Common myeloid progenitor, CD34-positive (primary cell): ENCODE measurements at regions not wholly inside any gene's neighbourhood (a gene's known extent, or its start where the extent isn't known, plus 50 kb on each side); places are given as distances from the start of the nearest gene placed in this dataset.

ENCODE experiments used
- CTCF ChIA-PET: fragments of 350-600 bp; sonication (Branson Sonifier 250); formaldehyde crosslinking; loops from one replicate; lab custom pipeline; 2021; ENCODE audit warnings: antibody characterized with exemption; lab: Charles Lee
- POLR2A ChIA-PET: fragments of 350-600 bp; sonication (Branson Sonifier 250); formaldehyde crosslinking; loops from one replicate; lab custom pipeline; 2021; ENCODE audit warnings: antibody characterized with exemption; lab: Charles Lee
- DNase-seq, 3 donors: peaks; one replicate each; pipeline versions ENCODE4 v3.0.0 to v3.0.0-alpha.2; 2013
- H3K27ac ChIP-seq, 2 experiments: 1 replicate in 1 of 2; 2 replicates in 1 of 2; pipeline ENCODE4 v1.7.0; 2013; ENCODE audit warnings: inconsistent platforms in 2 of 2, low read length in 2 of 2, mild to moderate bottlenecking in 2 of 2, low read depth in 1 of 2, moderate library complexity in 1 of 2; ENCODE audit not compliant: severe bottlenecking in 2 of 2, insufficient read depth in 1 of 2, poor library complexity in 1 of 2
- H3K27me3 ChIP-seq, 5 experiments: replicated peaks in 2 of 5; 1 replicate in 3 of 5; 2 replicates in 2 of 5; pipeline versions ENCODE4 v1.6.1 to v1.7.0; 2013; ENCODE audit warnings: low read length in 4 of 5, mild to moderate bottlenecking in 2 of 5, moderate library complexity in 2 of 5, inconsistent platforms in 1 of 5; ENCODE audit not compliant: insufficient read depth in 5 of 5, control insufficient read depth in 4 of 5
- H3K36me3 ChIP-seq, 4 experiments: 1 replicate in 2 of 4; 2 replicates in 2 of 4; pipeline versions ENCODE4 v1.6.1 to v1.7.0; 2013; ENCODE audit warnings: low read length in 3 of 4, control low read depth in 1 of 4, mild to moderate bottlenecking in 1 of 4; ENCODE audit not compliant: control insufficient read depth in 4 of 4, insufficient read depth in 4 of 4
- H3K4me1 ChIP-seq, 4 experiments: 1 replicate in 3 of 4; 2 replicates in 1 of 4; pipeline versions ENCODE4 v1.6.1 to v1.7.1; 2013; ENCODE audit warnings: low read length in 3 of 4, mild to moderate bottlenecking in 3 of 4, control low read depth in 1 of 4, inconsistent platforms in 1 of 4, moderate library complexity in 1 of 4; ENCODE audit not compliant: control insufficient read depth in 4 of 4, insufficient read depth in 4 of 4; ENCODE audit errors: control extremely low read depth in 1 of 4
- H3K4me3 ChIP-seq, 7 experiments: 1 replicate in 4 of 7; 2 replicates in 3 of 7; pipeline versions ENCODE4 v1.5.1 to v1.7.0; 2013; ENCODE audit warnings: mild to moderate bottlenecking in 7 of 7, low read length in 6 of 7, moderate library complexity in 6 of 7, inconsistent platforms in 2 of 7, low read depth in 2 of 7, control low read depth in 1 of 7; ENCODE audit not compliant: insufficient read depth in 4 of 7, control insufficient read depth in 1 of 7; ENCODE audit errors: extremely low read depth in 1 of 7
- H3K9me3 ChIP-seq, 5 experiments: 1 replicate in 4 of 5; 2 replicates in 1 of 5; pipeline versions ENCODE4 v1.6.1 to v1.7.1; 2013; ENCODE audit warnings: low read length in 4 of 5, mild to moderate bottlenecking in 2 of 5, inconsistent platforms in 1 of 5, low read depth in 1 of 5, moderate library complexity in 1 of 5; ENCODE audit not compliant: control insufficient read depth in 4 of 5, insufficient read depth in 2 of 5; ENCODE audit errors: control extremely low read depth in 1 of 5
- WGBS: methylation state at CpG from one replicate; pipeline ENCODE4 v1.1.5; 2013; ENCODE audit not compliant: insufficient coverage; 5-methylcytosine and 5-hydroxymethylcytosine counted together

DNA sequence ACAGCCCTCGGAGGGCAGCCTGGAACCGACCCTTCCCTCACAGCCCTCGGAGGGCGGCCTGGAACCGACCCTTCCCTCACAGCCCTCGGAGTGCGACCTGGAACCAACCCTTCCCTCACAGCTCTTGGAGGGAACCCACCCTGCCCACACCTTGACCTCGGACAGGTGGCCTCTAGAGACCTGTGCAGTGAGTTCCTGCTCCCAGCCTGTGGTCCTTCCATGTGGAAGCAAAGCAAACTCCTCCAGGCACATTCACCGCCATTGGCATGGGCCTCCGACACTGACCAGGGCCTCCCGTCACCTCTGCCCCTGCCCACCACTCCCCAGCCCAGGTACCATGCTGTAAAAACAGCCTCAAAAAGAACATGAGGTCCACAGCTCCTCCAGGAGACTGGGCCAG, 272.1 kb downstream of the BRD1 start:
- ChIA-PET CTCF (no interaction called here), POLR2A (no interaction called here)
- peaks cover 0 to 14% (median 7%) of the 10 kb centered on the region in 4 experiments for H3K36me3 ChIP-seq
- H3K4me3 ChIP-seq, result no peak overlapping the region
- H3K9me3 ChIP-seq, result peaks cover 5 to 27% (median 16%) of the 10 kb centered on the region in 5 experiments
- 88% methylated on average over 7 of the region's 11 CpGs for WGBS
- H3K4me1 ChIP-seq, result no peaks in the 10 kb centered on the region
- H3K27ac ChIP-seq, result no peak overlapping the region
- no peak for DNase-seq
- no peaks in the 10 kb centered on the region for H3K27me3 ChIP-seq

DNA sequence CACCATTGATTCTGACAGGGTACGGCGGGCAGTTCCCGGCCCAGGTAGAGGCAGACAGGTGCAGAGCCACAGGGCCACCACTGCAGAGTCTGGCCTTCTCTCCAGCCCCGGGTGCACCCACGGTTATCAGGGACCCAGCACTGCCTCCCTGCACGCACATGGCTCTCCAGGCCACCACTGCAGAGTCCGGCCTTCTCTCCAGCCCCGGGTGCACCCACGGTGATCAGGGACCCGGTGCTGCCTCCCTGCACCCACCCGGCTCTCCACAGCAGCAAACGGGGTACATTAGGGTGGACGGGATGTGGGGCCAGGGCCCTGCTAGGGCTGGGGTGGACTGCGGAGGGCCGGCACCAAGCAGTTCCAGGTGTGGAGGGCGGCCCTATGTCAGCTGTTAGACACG, 272.9 kb downstream of the BRD1 start:
- peaks cover 0 to 10% (median 4%) of the 10 kb centered on the region in 4 experiments for H3K36me3 ChIP-seq
- H3K4me3 ChIP-seq, result no peak overlapping the region
- H3K27me3 ChIP-seq, result no peaks in the 10 kb centered on the region
- 99% methylated on average over 14 of the region's 17 CpGs for WGBS
- H3K27ac ChIP-seq, result no peak overlapping the region
- CTCF ChIA-PET, result no interaction called here
- DNase-seq, result no peak
- H3K4me1 ChIP-seq, result no peaks in the 10 kb centered on the region
- POLR2A ChIA-PET, result no interaction called here
- peaks cover 5 to 24% (median 16%) of the 10 kb centered on the region in 5 experiments for H3K9me3 ChIP-seq

- no peaks in the 10 kb centered on the region for H3K27me3 ChIP-seq
- WGBS, result 93% methylated on average over 9 of the region's 10 CpGs
- CTCF ChIA-PET, result no interaction called here
- POLR2A ChIA-PET, result no interaction called here
- H3K9me3 ChIP-seq, result peaks cover 5 to 24% (median 16%) of the 10 kb centered on the region in 5 experiments
- no peak for DNase-seq
- H3K36me3 ChIP-seq, result peaks cover 0 to 10% (median 4%) of the 10 kb centered on the region in 4 experiments
- no peak overlapping the region for H3K4me3 ChIP-seq
- H3K27ac ChIP-seq, result no peak overlapping the region
- H3K4me1 ChIP-seq, result no peaks in the 10 kb centered on the region
Observed at GRCh38 chr22:49554296-49554625, 273.4 kb downstream of the BRD1 start.

- no peak overlapping the region for H3K27ac ChIP-seq
- 97% methylated on average over 19 of the region's 20 CpGs for WGBS
- no peaks in the 10 kb centered on the region for H3K4me1 ChIP-seq
- H3K36me3 ChIP-seq, result peaks cover 0 to 7% (median 2%) of the 10 kb centered on the region in 4 experiments
- POLR2A ChIA-PET, result no interaction called here
- no peaks in the 10 kb centered on the region for H3K27me3 ChIP-seq
- DNase-seq, result no peak
- CTCF ChIA-PET, result no interaction called here
- no peak overlapping the region for H3K4me3 ChIP-seq
- peaks cover 2 to 21% (median 16%) of the 10 kb centered on the region in 5 experiments for H3K9me3 ChIP-seq
Observed at GRCh38 chr22:49553518-49554295, 274.0 kb downstream of the BRD1 start.

GRCh38 chr22:49553076-49553475, 274.6 kb downstream of the BRD1 start:
- WGBS, result 94% methylated on average over 10 of the region's 11 CpGs
- no peak for DNase-seq
- POLR2A ChIA-PET, result no interaction called here

DNA sequence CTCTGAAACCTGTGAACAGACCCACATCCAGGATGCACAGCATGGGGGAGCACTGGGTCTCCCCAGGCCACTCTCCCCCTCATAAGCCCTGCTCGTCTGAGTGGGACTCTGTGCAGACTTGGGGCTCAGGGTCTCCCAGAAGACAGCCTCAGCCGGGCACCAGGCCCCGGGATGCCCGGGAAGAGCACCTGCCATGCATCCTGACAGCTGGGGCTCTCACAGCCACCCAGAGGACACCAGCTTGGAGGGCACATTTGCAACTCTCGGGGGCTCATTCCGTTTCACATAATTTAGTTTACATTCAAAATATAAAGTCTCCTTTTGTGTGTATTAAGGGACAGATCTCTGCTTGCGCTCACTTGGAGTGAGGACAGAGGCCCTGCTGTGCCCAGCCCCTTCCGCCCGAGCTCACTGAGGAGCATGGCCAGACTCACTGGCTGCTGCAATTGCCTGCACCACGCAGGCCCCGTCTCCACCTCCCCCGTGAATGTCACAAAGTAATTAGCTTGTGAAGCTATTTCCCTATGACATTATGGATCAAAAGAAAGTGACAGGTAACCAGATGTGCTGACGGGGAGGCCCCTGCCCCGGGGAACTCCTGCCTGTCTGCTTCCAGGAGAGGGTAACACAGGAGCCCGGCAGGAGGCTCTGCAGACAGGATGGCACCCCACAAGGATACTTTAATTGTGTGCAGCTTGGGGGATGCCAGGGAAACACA, 275.6 kb downstream of the BRD1 start:
- WGBS, result 92% methylated on average over 10 of the region's 15 CpGs
- H3K9me3 ChIP-seq, result peaks cover 0 to 27% (median 14%) of the 10 kb centered on the region in 5 experiments
- H3K4me3 ChIP-seq, result no peak overlapping the region
- DNase-seq, result no peak
- no peaks in the 10 kb centered on the region for H3K27me3 ChIP-seq
- CTCF ChIA-PET, result interaction anchor here (1.0 kb wide), 1 partner anchor 14 kb away, joined by 3 read pairs; no protein-coding TSS in a partner anchor
- POLR2A ChIA-PET, result no interaction called here
- H3K27ac ChIP-seq, result no peak overlapping the region
- H3K4me1 ChIP-seq, result no peaks in the 10 kb centered on the region
- H3K36me3 ChIP-seq, result peaks cover 0 to 5% (median 2%) of the 10 kb centered on the region in 4 experiments

More at GRCh38 chr22:49553076-49553475, 274.6 kb downstream of the BRD1 start:
- CTCF ChIA-PET, result no interaction called here
- no peaks in the 10 kb centered on the region for H3K4me1 ChIP-seq
- H3K9me3 ChIP-seq, result peaks cover 0 to 25% (median 13%) of the 10 kb centered on the region in 5 experiments
- no peak overlapping the region for H3K27ac ChIP-seq
- no peak overlapping the region for H3K4me3 ChIP-seq
- H3K27me3 ChIP-seq, result no peaks in the 10 kb centered on the region
- peaks cover 0 to 5% (median 1%) of the 10 kb centered on the region in 4 experiments for H3K36me3 ChIP-seq

DNA sequence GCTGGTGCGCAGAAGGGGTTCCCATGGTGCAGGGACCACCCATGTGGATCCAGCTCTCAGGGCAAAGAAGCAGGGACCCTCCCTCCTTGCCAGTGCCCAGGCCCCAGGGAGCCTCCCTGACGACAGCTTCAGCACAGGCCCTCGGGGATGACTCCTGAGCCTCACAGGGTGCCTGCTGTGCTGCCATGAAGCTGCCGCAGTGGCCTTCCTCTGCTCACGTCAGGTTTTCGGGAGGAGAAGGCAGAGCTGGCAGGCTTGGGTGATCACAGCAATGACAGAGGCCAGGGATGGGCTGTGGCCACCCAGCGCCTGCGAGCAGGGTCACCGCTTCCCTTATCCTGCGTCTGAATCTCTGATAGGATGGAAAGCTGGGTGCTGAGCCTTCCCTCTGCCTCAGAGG, 276.2 kb downstream of the BRD1 start:
- Histone ChIP-seq H3K27me3 (no peaks in the 10 kb centered on the region), H3K36me3 (peaks cover 0 to 5% (median 3%) of the 10 kb centered on the region in 4 experiments), H3K9me3 (peaks cover 0 to 31% (median 13%) of the 10 kb centered on the region in 5 experiments), H3K27ac (no peak overlapping the region), H3K4me3 (no peak overlapping the region), H3K4me1 (no peaks in the 10 kb centered on the region)
- DNase-seq, result no peak
- WGBS, result 97% methylated on average over 10 of the region's 10 CpGs
- ChIA-PET POLR2A (no interaction called here), CTCF (interaction anchor here (1.0 kb wide), 1 partner anchor 14 kb away, joined by 3 read pairs; no protein-coding TSS in a partner anchor)
